ENCODE measurements at regions not wholly inside any gene's neighbourhood (a gene's known extent, or its start where the extent isn't known, plus 50 kb on each side); places are given as distances from the start of the nearest gene placed in this dataset.

- Histone ChIP-seq H3K36me3 (no peaks in the 10 kb centered on the region), H3K27me3 (no peaks in the 10 kb centered on the region), H3K9me3 (no peaks in the 10 kb centered on the region)
Observed at GRCh38 chr11:95349345-95349942, 118.4 kb upstream of the SESN3 start.

GRCh38 chr11:95346265-95346664, 115.3 kb upstream of the SESN3 start:
- DNase-seq, result no peak
- Histone ChIP-seq H3K27me3 (no peaks in the 10 kb centered on the region), H3K36me3 (no peaks in the 10 kb centered on the region), H3K27ac (no peak overlapping the region), H3K4me3 (replicated peaks in 1 of 3) (no peak overlapping the region), H3K9me3 (no peaks in the 10 kb centered on the region), H3K4me1 (no peaks in the 10 kb centered on the region)
- WGBS, 2 donors, result 100% methylated on average over 1 of the region's 1 CpG; no CpG with 5 or more reads in 1 of the 2 donors
- TF ChIP-seq POLR2A (IDR thresholded peaks at IDR 0.05), result no peak
- TF ChIP-seq, protein P1, sequence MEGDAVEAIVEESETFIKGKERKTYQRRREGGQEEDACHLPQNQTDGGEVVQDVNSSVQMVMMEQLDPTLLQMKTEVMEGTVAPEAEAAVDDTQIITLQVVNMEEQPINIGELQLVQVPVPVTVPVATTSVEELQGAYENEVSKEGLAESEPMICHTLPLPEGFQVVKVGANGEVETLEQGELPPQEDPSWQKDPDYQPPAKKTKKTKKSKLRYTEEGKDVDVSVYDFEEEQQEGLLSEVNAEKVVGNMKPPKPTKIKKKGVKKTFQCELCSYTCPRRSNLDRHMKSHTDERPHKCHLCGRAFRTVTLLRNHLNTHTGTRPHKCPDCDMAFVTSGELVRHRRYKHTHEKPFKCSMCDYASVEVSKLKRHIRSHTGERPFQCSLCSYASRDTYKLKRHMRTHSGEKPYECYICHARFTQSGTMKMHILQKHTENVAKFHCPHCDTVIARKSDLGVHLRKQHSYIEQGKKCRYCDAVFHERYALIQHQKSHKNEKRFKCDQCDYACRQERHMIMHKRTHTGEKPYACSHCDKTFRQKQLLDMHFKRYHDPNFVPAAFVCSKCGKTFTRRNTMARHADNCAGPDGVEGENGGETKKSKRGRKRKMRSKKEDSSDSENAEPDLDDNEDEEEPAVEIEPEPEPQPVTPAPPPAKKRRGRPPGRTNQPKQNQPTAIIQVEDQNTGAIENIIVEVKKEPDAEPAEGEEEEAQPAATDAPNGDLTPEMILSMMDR (IDR thresholded peaks at IDR 0.05), result no peak
- intact Hi-C loops (cut with DNase I), result no loop called here

More at GRCh38 chr11:95349345-95349942, 118.4 kb upstream of the SESN3 start:
- Histone ChIP-seq H3K27ac (no peak overlapping the region), H3K4me1 (no peaks in the 10 kb centered on the region), H3K4me3 (replicated peaks in 1 of 3) (no peak overlapping the region)
- intact Hi-C loops (cut with DNase I), result no loop called here
- DNase-seq, result no peak
- no peak for TF ChIP-seq POLR2A (IDR thresholded peaks at IDR 0.05)
- TF ChIP-seq, protein P1 (IDR thresholded peaks at IDR 0.05), result no peak

- intact Hi-C loops (cut with DNase I), result no loop called here
- TF ChIP-seq, protein P1 (IDR thresholded peaks at IDR 0.05), result no peak
- TF ChIP-seq POLR2A (IDR thresholded peaks at IDR 0.05), result no peak
- Histone ChIP-seq H3K4me3 (replicated peaks in 1 of 3) (no peak overlapping the region), H3K4me1 (peaks cover 0 to 2% of the 10 kb centered on the region in 2 donors), H3K36me3 (no peaks in the 10 kb centered on the region), H3K27me3 (no peaks in the 10 kb centered on the region), H3K9me3 (no peaks in the 10 kb centered on the region), H3K27ac (peak overlapping the region in 1 of 3 donors; percentile 7)
- no peak for DNase-seq
Observed at GRCh38 chr11:95345651-95346050, 114.6 kb upstream of the SESN3 start.

DNA sequence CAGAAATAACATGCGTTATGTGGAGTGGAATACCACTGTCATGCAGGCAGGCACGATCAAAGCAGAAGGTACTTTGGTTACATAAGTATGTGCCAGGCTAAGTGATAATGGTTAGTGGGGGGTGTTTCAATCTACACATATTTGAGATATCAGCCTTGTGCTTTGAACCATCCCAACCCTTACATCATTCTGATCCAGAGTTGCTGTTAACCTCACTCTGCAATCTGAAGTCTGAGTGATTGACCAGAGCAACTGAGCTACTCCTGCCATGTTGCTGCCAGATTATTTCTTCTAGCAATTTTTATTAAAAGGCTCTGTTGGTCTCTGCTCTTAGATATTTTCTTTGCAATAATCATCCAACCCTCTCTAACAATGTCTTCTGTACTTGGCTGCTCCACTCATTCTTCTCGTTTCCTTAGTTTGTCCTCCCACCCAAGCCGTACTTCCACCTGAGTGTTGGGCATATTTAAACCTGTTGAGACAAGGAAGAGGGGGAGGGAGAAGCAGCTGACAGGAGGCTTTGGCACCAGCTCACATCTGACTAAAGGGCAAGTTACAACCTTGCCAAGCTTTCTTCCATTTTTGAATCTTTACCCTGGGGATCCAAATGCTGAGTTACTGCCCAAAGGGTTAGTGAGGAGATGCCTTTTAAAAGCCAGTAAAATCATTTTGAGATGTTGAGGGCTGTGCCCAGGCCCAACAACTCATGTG, 114.1 kb upstream of the SESN3 start:
- TF ChIP-seq, protein P1 (IDR thresholded peaks at IDR 0.05), result no peak
- no peak overlapping the region for H3K4me3 ChIP-seq (replicated peaks in 1 of 3)
- peak overlapping the region in 1 of 3 donors; percentile 7 for H3K27ac ChIP-seq
- no peaks in the 10 kb centered on the region for H3K27me3 ChIP-seq
- no peak for DNase-seq
- H3K4me1 ChIP-seq, result peaks cover 2 to 7% of the 10 kb centered on the region in 2 donors
- H3K36me3 ChIP-seq, result no peaks in the 10 kb centered on the region
- H3K9me3 ChIP-seq, result no peaks in the 10 kb centered on the region
- intact Hi-C loops (cut with DNase I), result no loop called here
- 86 to 90% methylated on average over 4 of the region's 4 CpGs for WGBS, 2 donors

DNA sequence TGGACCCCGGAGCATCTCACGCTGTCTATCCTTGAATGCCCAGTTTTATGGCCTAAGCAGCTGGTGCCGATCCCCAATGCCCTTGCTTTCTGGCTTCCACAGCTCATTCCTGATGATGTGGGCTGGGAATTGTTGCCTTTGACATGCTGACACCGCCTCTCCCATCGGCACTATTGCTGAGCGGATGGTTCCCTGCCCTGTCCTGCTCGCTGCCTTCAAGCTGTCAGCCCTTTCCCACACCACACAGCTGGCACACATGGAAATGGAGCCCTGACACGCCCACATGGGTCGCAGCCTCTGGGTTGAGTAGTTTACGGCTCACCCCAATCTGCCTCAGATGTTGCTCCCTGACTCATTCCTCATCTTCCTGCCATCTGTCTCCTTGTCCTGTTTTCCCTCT, 110.2 kb upstream of the SESN3 start:
- Histone ChIP-seq H3K4me3 (replicated peaks in 1 of 3) (no peak overlapping the region), H3K9me3 (no peaks in the 10 kb centered on the region), H3K4me1 (peaks cover 33 to 43% of the 10 kb centered on the region in 2 donors), H3K36me3 (no peaks in the 10 kb centered on the region), H3K27me3 (no peaks in the 10 kb centered on the region), H3K27ac (peak overlapping the region in 2 of 3 donors; percentile 95 to 98)
- no peak for DNase-seq
- WGBS, 2 donors, result 89% methylated on average over 10 of the region's 10 CpGs
- intact Hi-C loops (cut with DNase I), result no loop called here
- no peak for TF ChIP-seq POLR2A (IDR thresholded peaks at IDR 0.05)
- TF ChIP-seq, protein P1 (IDR thresholded peaks at IDR 0.05), result no peak
